Peyer's patch (tissue), 4 donors: ENCODE measurements at regions not wholly inside any gene's neighbourhood (a gene's known extent, or its start where the extent isn't known, plus 50 kb on each side); places are given as distances from the start of the nearest gene placed in this dataset.

ENCODE experiments used
- DNase-seq, 3 donors: peaks; one replicate each; pipeline ENCODE4 v3.0.0-alpha.2; 2017 to 2019
- H3K27ac ChIP-seq, 4 donors: fragments of 200-600 bp; sonication (generic); one replicate each; pipeline ENCODE4 v1.5.1; 2016 to 2019
- H3K27me3 ChIP-seq, 2 donors: fragments of 200-600 bp; sonication (generic); one replicate each; pipeline ENCODE4 v1.5.1; 2019
- H3K36me3 ChIP-seq, 3 donors: fragments of 200-600 bp; sonication (generic); one replicate each; pipeline ENCODE4 v1.5.1; 2016 to 2019
- H3K4me1 ChIP-seq, 4 donors: fragments of 200-600 bp; sonication (generic); one replicate each; pipeline ENCODE4 v1.5.1; 2016 to 2019
- H3K4me3 ChIP-seq, 4 donors: fragments of 200-600 bp; sonication (generic); 1 replicate in 3 of 4; 2 replicates in 1 of 4; pipeline ENCODE4 v1.5.1; 2016 to 2019; ENCODE audit warnings: mild to moderate bottlenecking in 1 of 4
- H3K9me3 ChIP-seq, 4 donors: fragments of 200-600 bp; sonication (generic); one replicate each; pipeline ENCODE4 v1.5.1; 2016 to 2019; ENCODE audit warnings: mild to moderate bottlenecking in 1 of 4
- CTCF ChIP-seq, 6 experiments: fragments of 450-650 bp in 4 of 6; fragments of 200-600 bp in 2 of 6; sonication (generic) in 1 of 6; IDR thresholded peaks; one replicate each; pipeline ENCODE4 v1.5.1; 2017 to 2019; ENCODE audit warnings: antibody characterized with exemption in 6 of 6, mild to moderate bottlenecking in 3 of 6, moderate library complexity in 1 of 6
- POLR2A ChIP-seq, 2 donors: fragments of 450-650 bp; IDR thresholded peaks; one replicate each; pipeline ENCODE4 v1.5.1; 2017; ENCODE audit warnings: antibody characterized with exemption in 2 of 2, mild to moderate bottlenecking in 2 of 2, moderate library complexity in 2 of 2

DNA sequence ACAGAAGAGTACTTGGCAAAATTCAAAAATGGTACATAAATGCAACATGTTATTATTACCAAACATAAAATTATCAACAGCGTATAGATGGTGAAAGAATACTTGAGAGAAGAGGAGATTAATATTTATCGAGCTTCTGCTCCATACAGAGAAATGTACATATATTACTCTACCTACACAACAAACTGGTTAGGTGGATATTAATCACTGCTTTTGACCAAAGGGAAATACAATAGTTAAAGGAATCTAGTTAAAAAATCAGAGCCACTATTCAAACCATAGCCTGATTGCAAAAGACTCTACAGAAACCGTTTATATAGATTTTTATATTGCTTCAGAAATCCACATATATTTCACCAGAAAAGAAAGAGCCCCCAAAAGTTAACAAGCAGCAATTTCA is 379.3 kb upstream of the PRMT6 start:
- Histone ChIP-seq H3K4me3 (no peak overlapping the region), H3K36me3 (no peaks in the 10 kb centered on the region)
- TF ChIP-seq POLR2A (IDR thresholded peaks at IDR 0.05) (no peak), CTCF (IDR thresholded peaks at IDR 0.05) (no peak)

DNA sequence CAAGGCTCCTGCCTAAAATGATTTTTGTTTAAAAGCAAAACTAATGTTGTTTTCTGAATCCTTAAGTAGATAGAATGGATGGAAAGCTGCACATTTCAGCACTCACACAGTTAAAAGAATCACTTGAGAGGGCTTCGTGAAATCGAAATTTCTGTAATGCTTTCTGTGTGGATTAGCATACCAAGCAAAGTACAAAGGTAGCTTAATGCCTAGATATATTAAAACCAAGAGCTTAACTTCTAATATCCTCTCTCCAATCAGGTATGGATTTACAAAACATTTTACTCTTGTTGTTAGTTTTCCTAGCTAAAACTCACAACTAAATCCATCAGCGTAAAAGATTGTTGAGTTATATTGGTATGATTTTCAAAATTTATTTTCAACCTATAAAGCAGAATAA is 378.8 kb upstream of the PRMT6 start:
- Histone ChIP-seq H3K4me1 (no peaks in the 10 kb centered on the region), H3K36me3 (no peaks in the 10 kb centered on the region), H3K9me3 (no peaks in the 10 kb centered on the region), H3K27me3 (no peaks in the 10 kb centered on the region), H3K4me3 (no peak overlapping the region), H3K27ac (no peak overlapping the region)
- no peak for DNase-seq
- TF ChIP-seq CTCF (IDR thresholded peaks at IDR 0.05) = no peak
- no peak for TF ChIP-seq POLR2A (IDR thresholded peaks at IDR 0.05)

More for the DNA sequence above, 379.3 kb upstream of the PRMT6 start:
- Histone ChIP-seq H3K9me3 (no peaks in the 10 kb centered on the region), H3K4me1 (no peaks in the 10 kb centered on the region), H3K27me3 (no peaks in the 10 kb centered on the region), H3K27ac (no peak overlapping the region)
- no peak for DNase-seq

DNA sequence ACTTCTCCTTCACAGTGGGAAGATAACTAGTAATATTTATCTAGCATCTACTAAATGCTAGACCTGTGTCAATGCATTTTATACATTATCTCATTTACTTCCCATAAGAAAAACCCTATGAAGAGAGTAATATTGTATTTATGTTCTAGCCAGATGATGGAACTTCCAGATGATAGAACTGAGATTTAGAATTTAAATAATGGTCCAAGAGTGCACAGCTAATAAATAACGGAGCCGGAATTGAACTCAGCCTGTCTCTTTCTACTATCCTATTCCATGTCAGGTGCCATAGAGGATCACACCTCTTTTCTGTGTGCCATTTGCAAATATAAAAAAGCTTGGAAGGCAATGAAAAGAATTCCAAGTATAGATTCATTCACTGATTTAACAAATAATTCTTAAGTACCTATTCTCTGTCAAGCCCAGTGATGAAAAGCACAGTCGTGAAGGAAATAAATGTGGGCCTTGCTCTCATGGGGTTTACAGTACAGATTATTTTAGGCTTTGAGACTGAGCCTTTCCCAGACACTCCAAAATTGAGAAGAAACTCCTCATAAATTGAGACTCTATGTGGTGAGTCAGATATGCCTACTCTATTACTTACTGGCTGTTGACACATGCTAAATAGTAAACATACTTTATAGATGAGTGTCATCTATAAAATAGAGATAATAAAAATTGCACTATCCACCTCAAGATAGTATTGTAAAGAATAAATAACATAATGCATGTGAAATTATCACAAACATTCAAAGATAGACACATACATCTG is 378.0 kb upstream of the PRMT6 start:
- Histone ChIP-seq H3K27ac (no peak overlapping the region), H3K4me3 (no peak overlapping the region), H3K27me3 (no peaks in the 10 kb centered on the region), H3K36me3 (no peaks in the 10 kb centered on the region), H3K4me1 (no peaks in the 10 kb centered on the region), H3K9me3 (no peaks in the 10 kb centered on the region)
- TF ChIP-seq CTCF (IDR thresholded peaks at IDR 0.05) = no peak
- TF ChIP-seq POLR2A (IDR thresholded peaks at IDR 0.05) = no peak
- DNase-seq = no peak

GRCh38 chr1:106680216-106680615 is 376.3 kb upstream of the PRMT6 start:
- H3K4me1 ChIP-seq = no peaks in the 10 kb centered on the region
- H3K27me3 ChIP-seq = no peaks in the 10 kb centered on the region
- no peaks in the 10 kb centered on the region for H3K36me3 ChIP-seq
- no peak for DNase-seq
- no peak overlapping the region for H3K27ac ChIP-seq
- H3K4me3 ChIP-seq = no peak overlapping the region
- H3K9me3 ChIP-seq = no peaks in the 10 kb centered on the region
- TF ChIP-seq CTCF (IDR thresholded peaks at IDR 0.05) = no peak
- no peak for TF ChIP-seq POLR2A (IDR thresholded peaks at IDR 0.05)

- TF ChIP-seq POLR2A (IDR thresholded peaks at IDR 0.05) (no peak), CTCF (IDR thresholded peaks at IDR 0.05) (no peak)
- H3K27me3 ChIP-seq = no peaks in the 10 kb centered on the region
Measured at GRCh38 chr1:106680776-106681344, 375.6 kb upstream of the PRMT6 start.

More at GRCh38 chr1:106680776-106681344, 375.6 kb upstream of the PRMT6 start:
- no peaks in the 10 kb centered on the region for H3K4me1 ChIP-seq
- H3K27ac ChIP-seq = no peak overlapping the region
- H3K4me3 ChIP-seq = no peak overlapping the region
- H3K36me3 ChIP-seq = no peaks in the 10 kb centered on the region
- DNase-seq = no peak
- no peaks in the 10 kb centered on the region for H3K9me3 ChIP-seq
